SIG-M5 treated with dmso at 0.1 percent for 504 hours (cell line): ENCODE measurements at regions not wholly inside any gene's neighbourhood (a gene's known extent, or its start where the extent isn't known, plus 50 kb on each side); places are given as distances from the start of the nearest gene placed in this dataset.
"Not testable (repeated sequence)": the region's sequence is repeated elsewhere in the genome, so short reads cannot be mapped to it uniquely, and the experiment has no call there.

ENCODE experiments used
- DNase-seq: peaks from one replicate; lab custom pipeline; 2025; ENCODE audit not compliant: unreplicated experiment; lab: John Stamatoyannopoulos, UW

GRCh38 chr3:3689601-3690375 is 109.4 kb upstream of the LRRN1 start:
- DNase-seq, result no peak

GRCh38 chr3:3686907-3687648 is 112.2 kb upstream of the LRRN1 start:
- DNase-seq, result no peak

- no peak for DNase-seq
These were observed 113.5 kb upstream of the LRRN1 start for GRCh38 chr3:3685721-3686120.

GRCh38 chr3:3683261-3683660 is 116.0 kb upstream of the LRRN1 start:
- DNase-seq, result no peak

- DNase-seq, result no peak
These were observed 123.4 kb upstream of the LRRN1 start for GRCh38 chr3:3675801-3676200.

GRCh38 chr3:3675186-3675585 is 124.0 kb upstream of the LRRN1 start:
- DNase-seq, result no peak

- DNase-seq, result no peak
These were observed 132.6 kb upstream of the LRRN1 start for GRCh38 chr3:3666664-3667063.

- DNase-seq, result no peak
These were observed 133.1 kb upstream of the LRRN1 start for GRCh38 chr3:3665961-3666640.

GRCh38 chr3:3665546-3665945 is 133.7 kb upstream of the LRRN1 start:
- no peak for DNase-seq

- DNase-seq, result no peak
These were observed 134.3 kb upstream of the LRRN1 start for GRCh38 chr3:3664935-3665334.

GRCh38 chr3:3662610-3663009 is 136.6 kb upstream of the LRRN1 start:
- DNase-seq, result no peak

GRCh38 chr3:3654916-3655315 is 144.3 kb upstream of the LRRN1 start:
- DNase-seq, result no peak

- no peak for DNase-seq
These were observed 150.1 kb upstream of the LRRN1 start for GRCh38 chr3:3648988-3649679.

GRCh38 chr3:3646934-3647333 is 152.3 kb upstream of the LRRN1 start:
- DNase-seq, result no peak

GRCh38 chr3:3646103-3646844 is 153.0 kb upstream of the LRRN1 start:
- not testable (repeated sequence) for DNase-seq

- no peak for DNase-seq
These were observed 157.3 kb upstream of the LRRN1 start for GRCh38 chr3:3641877-3642455.

GRCh38 chr3:3639078-3639477 is 160.2 kb upstream of the LRRN1 start:
- DNase-seq, result no peak

GRCh38 chr3:3636815-3637214 is 162.4 kb upstream of the LRRN1 start:
- DNase-seq, result peak; percentile 9

- no peak for DNase-seq
These were observed 164.1 kb upstream of the LRRN1 start for GRCh38 chr3:3635109-3635508.

- no peak for DNase-seq
These were observed 164.9 kb upstream of the LRRN1 start for GRCh38 chr3:3634326-3634725.
